Activated T-cell treated with anti-CD3 and anti-CD28 coated beads for 48 hours (primary cell): ENCODE measurements at regions not wholly inside any gene's neighbourhood (a gene's known extent, or its start where the extent isn't known, plus 50 kb on each side); places are given as distances from the start of the nearest gene placed in this dataset.
"Not testable (repeated sequence)": the region's sequence is repeated elsewhere in the genome, so short reads cannot be mapped to it uniquely, and the experiment has no call there.

Source experiments
- DNase-seq: peaks from one replicate; pipeline ENCODE4 v3.0.0-alpha.2; 2020; ENCODE audit warnings: low read depth

DNA sequence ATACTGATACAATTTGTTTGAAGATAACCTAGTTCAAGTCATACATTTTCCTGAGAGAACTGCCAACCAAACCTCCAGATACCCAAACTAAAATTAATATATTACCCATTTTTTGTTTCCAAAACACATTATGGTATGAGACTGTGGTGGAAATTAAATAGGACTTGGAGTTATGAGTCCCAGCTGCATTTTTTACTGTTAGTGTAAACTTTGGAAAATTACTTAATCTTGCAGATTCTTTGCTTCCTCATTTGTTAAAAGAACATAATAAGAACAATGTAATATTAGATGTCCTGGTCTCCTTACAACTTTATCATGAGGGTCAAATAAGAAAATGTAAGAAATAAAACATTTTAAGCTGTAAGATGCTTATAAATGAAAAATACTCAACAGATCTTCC is 98.2 kb upstream of the TRIB2 start:
- DNase-seq: no peak

DNA sequence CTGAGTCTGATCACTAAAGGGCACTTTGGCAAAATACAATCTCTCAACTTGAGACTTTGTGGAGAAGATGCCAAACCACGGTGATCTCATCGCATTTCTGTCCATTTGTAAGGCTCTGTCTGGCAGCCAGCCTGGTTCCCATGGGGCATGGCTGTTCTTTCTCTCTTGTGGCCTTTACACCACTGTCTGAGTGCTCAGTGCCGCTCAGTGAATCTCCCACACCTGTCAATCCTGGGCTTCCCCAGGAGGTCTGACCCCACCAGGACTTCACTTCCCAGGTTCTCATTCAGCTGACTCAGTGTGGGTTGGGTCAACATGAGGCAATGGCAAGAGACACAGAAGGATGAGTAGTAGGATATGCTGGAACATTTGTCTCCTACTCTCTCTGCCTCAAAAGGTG is 96.8 kb upstream of the TRIB2 start:
- DNase-seq: no peak

DNA sequence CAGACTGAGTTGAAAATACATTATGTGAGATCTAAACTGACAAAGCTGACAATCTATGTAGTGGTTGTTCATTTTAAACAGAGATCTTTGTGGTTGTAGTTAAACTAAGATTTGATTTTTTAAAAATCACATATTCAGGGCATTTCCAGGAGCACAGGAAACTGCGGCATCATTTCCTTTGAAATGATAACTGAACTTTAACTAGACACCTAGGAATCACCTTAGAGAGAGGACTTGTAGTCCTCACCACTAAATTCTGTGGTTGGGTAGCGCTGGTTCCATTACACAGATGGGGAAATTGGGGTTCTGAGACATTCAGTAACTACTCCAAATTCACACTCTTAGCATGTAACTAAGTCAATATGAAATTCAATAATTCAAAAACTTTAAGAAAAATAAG is 96.0 kb upstream of the TRIB2 start:
- DNase-seq: no peak

DNA sequence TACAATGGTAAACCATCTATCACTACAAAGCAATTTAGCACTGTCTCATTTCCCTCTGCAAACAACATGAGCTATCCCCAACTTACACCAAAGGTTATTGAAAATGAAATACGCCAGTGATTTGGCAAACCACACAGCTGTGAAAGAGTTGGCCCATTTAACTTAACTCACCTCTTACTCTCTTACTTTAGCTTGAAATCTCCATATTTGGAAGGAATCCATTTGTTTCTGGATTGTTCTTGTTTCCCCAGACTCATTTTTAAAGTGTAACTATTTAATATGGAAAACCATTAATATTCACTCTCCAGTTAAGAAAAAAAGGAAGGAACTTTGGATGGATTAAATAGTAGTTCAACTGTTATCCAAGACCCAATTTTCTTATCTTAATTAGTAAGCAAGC is 93.7 kb upstream of the TRIB2 start:
- no peak for DNase-seq

DNA sequence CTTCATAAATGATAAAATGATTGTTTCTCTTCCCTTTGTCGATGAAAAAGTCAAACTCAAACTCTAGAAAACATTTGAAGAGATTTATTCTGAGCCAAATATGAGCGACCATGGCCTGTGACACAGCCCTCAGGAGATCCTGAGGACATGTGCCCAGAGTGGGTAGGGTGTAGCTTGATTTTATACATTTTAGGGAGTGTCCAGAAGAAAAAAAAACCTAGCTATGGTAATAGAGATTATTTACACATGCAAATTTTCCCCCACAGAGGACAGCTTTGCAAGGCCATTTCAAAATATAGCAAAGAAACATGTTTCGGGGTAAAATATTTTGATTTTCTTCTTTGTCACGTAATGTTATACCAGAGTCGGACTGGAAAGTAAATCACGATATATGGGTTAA is 92.4 kb upstream of the TRIB2 start:
- no peak for DNase-seq

DNA sequence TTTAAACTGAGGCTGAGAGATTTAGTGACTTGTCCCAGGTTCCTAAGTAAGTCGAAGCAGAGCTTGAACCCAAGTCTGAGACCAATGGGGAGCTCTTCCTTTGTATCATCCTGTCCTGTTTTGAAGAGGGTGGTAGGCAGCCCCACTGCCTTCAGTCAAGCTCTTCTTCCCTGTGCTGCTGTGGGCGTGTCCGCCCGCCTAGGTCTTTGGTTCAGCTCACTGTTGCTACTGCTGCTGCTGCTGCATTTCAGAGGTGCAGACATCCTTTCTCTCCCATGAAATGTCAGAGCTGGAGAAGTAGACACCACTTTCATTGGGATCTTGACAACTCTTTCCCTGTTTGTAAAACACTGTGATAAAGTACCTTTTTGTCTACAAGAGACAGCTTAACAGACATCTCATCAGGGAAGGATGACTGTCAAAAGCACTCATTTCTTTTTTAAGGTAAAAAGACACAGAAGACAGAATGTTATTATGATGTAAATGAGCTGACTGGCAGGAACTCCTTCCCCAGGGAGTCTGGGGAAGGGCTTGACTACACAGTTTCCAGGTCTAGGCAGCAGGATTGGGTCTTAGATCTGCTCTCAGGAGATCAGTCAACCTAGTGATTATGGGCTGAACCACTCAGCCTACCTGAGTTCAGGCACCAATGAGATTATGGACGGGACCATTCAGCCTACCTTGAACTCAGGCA is 91.7 kb upstream of the TRIB2 start:
- DNase-seq: no peak

DNA sequence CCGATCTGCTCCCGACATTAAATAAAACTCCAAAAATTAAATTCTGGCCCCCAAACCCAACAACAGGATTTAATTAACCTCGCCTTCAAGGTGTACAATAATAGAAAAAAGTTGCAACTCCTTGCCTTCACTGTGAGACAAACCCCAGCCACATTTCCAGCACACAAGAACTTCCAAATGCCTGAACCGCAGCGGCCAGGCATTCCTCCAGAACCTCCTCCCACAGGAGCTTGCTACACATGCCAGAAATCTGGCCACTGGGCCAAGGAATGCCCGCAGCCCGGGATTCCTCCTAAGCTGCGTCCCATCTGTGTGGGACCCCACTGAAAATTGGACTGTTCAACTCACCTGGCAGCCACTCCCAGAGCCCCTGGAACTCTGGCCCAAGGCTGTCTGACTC is 88.2 kb upstream of the TRIB2 start:
- DNase-seq: not testable (repeated sequence)

DNA sequence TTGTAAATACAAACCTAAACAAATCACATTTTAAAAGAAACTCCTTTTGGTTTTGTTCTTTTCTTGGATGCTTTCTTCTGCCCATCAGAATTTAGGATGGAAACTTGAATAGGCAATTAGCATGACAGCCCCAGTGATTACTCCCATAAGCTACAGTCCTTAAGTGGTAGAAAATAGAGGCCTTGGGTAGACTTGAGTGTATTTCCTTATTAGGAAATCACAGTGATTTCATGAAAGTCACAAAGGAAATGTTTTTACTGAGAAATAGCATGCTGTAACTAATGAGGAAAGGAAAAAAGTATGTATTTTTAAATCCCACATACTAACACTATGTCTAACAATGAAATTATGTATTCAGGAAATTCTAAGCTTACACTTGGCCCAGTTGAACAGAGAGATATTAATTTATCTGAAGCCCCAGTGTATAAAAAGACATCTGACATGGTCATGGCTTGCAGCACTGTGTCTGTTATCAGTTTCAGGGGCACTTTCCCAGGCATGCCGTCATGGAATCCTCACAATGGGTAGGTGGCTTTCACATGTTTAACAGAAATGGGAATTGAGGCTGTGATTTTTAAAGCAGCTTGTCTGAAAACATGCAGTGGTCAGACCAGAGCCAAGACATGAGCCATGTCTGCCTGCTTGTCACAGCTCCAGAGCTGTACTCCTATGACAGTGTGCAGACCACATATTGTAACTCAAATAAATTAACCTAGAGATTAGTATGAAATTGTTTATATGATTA is 79.7 kb upstream of the TRIB2 start:
- DNase-seq: no peak

DNA sequence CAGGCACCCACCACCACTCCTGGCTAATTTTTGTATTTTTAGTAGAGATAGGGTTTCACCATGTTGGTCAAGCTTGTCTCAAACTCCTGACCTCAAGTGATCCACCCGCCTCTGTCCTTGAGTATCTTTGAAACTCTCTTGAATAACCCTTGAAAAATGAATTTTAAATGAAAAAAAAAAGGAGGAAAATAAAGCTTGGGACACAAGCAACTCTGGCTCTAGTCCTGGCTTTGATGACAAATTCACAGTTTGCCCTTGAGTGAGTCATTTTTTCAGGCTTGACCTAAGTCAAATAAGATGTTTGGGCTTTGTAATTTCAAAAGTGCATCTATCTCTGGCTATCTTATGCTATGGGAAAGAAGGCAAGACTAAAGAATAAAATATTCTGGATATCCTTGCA is 79.0 kb upstream of the TRIB2 start:
- DNase-seq: no peak

DNA sequence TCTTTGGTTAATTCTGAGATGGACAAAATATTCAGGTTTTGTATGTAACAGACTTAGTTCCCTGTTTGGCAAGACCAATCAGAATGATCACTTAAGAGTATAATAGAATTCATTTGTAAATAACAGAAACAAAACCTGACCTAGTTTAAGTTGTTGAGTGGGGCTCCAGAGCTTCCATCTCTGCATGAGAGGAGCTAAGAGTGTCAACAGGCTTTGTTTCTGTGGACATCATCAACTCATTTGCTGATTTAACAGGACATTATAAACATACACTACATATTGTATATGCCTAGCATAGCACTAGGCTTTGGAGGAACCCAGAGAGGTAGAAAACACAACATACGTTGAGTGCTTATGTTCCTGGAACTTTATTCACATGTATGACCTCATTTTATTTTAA is 75.3 kb upstream of the TRIB2 start:
- no peak for DNase-seq

DNA sequence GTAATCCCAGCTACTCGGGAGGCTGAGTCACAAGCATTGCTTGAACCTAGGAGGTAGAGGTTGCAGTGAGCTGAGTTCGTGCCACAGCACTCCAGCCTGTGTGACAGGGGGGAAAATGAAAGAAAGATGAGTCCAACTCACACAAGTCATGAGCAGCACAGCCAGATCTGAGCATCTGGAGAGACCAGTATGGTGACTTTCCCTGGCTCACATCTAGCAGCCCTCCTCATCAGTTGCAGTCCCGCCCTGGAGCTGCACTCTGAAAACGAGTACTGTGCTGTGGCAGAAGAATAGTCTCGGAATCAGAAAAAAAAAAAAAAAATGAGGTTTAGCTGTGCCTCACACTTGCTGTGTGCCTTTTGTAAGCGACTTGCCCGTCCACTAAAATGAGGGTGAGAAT is 74.4 kb upstream of the TRIB2 start:
- no peak for DNase-seq

DNA sequence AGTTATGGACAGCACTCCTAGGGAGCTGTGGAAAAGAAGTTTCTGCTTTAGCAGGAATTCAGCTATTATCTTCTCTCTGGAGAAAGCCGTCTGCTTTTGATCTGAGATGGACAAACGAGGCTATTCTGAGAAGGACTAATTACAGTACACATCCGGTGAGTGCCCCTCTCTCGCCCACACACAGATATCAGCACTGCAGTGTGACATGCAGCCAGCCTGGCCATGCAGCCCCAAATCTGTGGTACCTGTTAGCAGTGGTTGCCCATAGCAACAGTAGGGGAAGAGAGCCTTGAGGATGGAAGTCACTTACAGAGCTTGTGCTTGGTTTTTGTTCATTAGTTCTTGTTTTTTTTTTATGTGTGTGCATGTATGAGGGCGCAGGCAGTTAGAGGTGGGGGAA is 73.9 kb upstream of the TRIB2 start:
- no peak for DNase-seq

DNA sequence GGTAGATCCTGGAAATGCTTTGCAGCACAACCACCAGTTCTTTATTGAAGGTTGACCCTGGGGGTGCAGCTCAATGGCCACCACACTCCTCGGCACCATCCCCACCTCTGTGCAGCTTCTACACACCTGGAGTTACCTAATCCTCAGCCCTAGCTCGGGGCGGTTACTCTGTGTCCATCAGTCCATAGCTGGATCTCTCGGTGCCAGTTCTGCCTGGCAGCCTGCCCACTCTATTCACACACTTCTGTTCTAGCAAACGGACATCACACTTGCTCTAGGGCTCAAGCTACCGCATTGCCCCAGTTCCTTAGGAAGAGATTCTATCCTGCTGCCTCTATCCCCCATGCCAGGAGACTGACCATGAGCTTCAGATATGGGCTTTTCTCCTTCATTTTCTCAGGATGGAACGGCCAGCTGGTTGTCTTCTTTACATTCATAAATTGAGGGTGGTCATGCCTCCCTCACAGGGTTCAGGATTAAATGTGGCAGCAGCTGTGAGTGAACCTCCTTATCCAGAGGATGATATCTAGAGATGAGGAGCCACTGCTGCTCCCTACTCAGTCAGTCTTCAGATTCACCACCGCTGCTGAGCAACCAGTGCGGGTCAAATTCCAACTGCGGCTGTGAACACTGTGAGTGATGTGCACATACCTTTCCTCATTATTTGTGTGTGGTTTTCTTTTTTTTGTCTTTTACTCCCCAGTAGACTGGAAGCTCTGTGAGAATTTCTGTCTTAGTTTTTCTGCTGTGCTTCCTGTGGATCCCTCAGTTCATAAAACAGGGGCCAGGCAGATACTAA is 66.9 kb upstream of the TRIB2 start:
- DNase-seq: no peak

DNA sequence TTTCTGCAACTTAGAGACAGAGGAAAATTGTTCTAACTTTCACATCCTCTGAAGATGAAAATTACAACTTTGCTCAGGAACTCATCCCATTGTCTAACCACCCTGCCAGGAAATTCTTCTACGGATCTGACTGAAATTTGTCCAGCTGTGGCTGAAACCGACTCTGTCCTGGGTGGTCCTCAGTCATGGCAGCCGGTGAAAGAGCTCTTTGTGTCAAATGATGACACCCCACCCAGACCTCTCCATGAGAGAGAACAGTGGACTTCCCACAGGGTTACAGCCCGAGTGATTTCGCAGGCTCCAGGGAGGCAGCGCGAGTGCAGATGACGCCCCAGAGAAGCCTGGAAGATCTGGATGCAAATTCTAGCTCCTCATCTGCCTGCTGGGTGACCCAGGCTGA is 65.1 kb upstream of the TRIB2 start:
- DNase-seq: no peak

DNA sequence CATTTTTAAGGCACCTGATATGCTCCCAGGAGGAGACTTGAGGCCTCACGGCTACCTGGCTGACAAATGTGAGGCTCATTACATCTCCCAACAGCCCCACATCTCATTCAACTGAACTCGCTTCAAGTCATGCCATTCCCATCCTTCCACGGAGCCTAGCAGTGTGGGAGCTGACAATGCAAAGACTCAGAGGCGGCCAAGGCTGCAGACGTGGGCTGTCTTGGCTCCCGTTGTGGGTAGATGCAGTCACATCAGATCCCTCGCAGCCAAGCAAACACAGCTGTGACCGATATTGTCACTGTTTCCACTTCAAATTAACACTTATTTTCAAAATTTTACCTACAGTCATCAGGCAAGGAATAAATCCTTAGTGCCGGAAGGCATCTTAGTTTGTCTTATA is 64.0 kb upstream of the TRIB2 start:
- no peak for DNase-seq

DNA sequence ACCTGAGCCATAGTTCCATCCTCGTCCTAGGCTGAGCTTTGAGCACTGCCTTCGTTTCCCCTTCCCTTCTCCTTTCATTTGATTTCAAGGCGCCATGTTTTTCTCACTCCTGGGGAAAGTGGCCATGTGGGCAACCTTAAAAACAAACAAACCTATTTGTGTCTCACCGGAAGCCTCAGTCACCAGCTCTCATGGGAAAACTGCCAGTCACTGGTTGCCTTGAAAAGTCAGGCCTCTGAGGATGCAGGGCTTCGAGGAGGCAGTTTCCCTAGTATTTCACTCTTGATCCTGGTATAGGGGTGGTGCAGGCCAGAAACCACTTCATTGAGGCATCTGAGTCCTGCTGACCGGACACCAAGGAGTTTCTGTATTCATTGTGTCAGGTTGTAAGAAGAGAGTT is 59.2 kb upstream of the TRIB2 start:
- DNase-seq: no peak

DNA sequence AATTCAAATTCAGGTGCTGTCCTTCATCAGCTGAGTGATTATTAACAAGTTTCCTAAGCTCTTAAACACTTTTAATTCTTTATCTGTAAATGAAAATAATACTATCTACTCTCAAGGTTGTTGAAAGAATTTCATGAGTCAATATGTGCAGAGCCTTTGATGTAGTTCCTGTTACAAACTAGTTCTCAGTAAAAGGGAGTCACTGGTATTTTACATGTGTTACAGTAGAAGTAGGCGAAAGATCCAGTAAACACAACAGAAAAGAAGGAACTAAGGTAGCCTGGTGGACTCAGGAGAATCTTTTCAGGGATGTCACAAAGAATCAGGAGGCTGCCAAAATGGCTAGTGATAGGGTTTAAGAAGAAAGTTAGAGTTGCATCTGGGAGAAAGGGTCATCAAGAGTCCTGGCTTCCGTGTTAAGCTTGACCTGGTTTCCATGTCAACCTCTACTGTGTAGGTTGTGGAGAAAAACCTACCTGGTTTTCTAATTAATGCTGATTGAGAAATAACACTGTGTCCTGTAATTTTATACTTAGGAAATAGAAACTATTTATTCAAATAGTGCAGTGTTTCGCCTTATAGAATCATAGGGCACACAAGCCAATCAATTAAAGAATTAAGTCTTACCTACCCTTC is 58.3 kb upstream of the TRIB2 start:
- DNase-seq: no peak

DNA sequence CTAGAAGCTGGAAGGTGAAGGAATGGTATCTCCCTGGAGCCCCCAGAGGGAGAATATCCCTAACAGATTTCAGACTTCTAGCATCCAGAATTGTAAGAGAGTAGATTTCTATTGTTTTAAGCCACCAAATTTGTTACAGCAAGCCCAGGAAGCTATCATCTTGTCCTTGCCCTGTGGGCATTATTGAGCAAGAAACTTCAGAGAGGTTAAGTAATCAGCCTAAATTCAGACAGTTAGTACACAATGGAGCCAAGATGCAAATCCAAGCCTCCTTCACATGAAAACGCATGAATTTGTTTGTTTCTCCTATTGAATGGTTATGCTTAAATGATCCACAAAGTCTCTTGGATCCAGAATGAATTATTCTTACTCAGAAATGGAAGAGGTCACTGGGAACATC is 55.2 kb upstream of the TRIB2 start:
- DNase-seq: no peak

DNA sequence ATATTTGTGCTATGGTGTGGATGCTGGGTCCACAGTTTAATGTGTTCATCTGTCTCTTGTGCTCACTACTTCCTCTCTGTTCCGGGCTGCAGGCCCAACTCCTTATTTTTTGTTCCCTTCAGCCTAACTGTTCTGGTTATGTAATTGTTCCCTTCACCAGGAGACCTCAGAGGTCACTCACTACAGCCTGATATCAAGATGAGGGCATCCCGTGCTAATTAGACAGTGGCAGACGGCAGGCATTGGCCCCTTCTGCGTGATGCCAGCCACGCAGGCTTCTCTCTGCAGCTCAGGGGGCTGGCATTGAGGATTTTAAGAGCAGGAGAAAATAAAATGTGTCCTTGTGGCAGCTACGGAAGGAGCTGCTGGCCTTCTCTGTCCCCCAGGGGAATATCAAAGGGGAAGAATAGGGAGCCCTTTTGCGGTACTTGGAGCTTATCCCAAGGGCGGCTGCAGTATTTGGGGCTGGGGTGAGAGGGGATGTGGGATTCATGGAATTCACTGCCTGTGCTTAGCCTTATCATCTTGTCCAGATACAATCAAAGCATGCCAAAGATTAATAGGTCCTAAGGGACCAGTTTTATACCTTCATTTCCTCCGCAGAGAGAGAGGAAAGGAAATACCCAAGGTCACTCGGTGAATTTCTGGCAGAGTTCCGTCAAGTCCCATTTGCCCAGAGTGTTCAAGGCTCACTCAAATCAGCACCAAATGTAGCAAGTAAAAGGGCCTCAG is 53.3 kb upstream of the TRIB2 start:
- DNase-seq: no peak

DNA sequence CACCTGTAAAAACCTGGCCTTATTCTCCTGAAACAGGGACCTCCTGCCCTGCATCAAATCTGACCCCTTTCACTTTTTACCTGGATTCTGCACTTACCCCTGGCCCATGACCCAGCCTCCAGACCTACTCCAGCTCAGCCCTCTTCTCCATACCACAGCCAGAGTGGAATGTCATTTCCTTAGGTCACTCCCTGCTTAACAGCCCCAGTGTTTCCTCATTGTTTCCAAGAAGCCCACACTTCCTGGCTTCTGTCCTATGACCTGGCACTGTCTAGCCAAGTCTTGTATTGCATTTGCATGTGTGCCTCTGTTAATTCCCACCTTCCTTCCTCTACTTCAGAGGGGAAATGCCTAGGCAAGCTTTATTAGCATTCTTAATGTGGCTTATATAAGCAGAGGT is 51.4 kb upstream of the TRIB2 start:
- DNase-seq: no peak

DNA sequence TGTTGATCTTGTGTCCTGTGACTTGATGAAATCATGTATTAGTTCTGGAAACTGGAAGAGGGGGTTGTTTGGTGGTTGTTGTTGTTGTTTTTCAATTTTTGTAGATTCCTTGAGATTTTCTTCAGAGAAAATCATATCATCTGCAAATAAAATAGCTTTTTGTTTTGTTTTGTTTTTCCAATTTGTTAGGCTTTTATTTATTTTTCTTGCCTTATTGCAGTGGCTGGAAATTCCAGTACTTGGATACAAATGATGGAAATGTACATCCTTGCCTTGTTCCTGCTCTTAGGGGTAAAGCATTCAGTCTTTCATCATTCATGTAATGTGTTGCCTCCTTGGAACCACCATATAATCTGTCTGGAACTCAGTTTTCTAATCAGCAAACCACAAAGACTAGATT is 50.3 kb upstream of the TRIB2 start:
- no peak for DNase-seq
